HEK293 (cell line): ENCODE measurements at regions not wholly inside any gene's neighbourhood (a gene's known extent, or its start where the extent isn't known, plus 50 kb on each side); places are given as distances from the start of the nearest gene placed in this dataset.
A peak's percentile ranks its signal among the peaks of the same experiment; 100 is the strongest.

ENCODE experiments used
- CTCF ChIA-PET: fragments of 350-600 bp; formaldehyde crosslinking; extraction: SDS; loops from one replicate; lab custom pipeline; 2021; ENCODE audit warnings: antibody characterized with exemption; lab: Yijun Ruan, JAX
- POLR2A ChIA-PET: fragments of 300-600 bp; formaldehyde crosslinking; extraction: SDS; loops from one replicate; lab custom pipeline; 2020; ENCODE audit warnings: antibody characterized with exemption, inconsistent platforms; lab: Yijun Ruan, JAX
- H3K27ac ChIP-seq: fragments of 200-500 bp; sonication (Bioruptor generic); 2 replicates; pipeline ENCODE4 v1.5.1; 2014; ENCODE audit warnings: low read depth, low read length, control low read depth, inconsistent platforms; ENCODE audit errors: extremely low read depth
- H3K36me3 ChIP-seq, 2 experiments: fragments of 200-500 bp in 1 of 2; sonication (Bioruptor generic) in 1 of 2; 1 replicate in 1 of 2; 2 replicates in 1 of 2; pipeline ENCODE4 v1.5.1; 2014 to 2017; ENCODE audit warnings: inconsistent platforms in 2 of 2, low read length in 2 of 2; ENCODE audit not compliant: control insufficient read depth in 2 of 2, insufficient read depth in 1 of 2
- H3K4me1 ChIP-seq: fragments of 200-500 bp; sonication (Bioruptor generic); 2 replicates; pipeline ENCODE4 v1.5.1; 2014; ENCODE audit warnings: mild to moderate bottlenecking, low read length, inconsistent platforms; ENCODE audit not compliant: control insufficient read depth, insufficient read depth
- H3K4me3 ChIP-seq: 2 replicates; pipeline ENCODE4 v1.5.1; 2011; ENCODE audit warnings: low read depth, mild to moderate bottlenecking, control low read depth, low read length, moderate library complexity
- H3K9me3 ChIP-seq: fragments of 200-500 bp; sonication (Bioruptor generic); 2 replicates; pipeline ENCODE4 v1.5.1; 2014; ENCODE audit warnings: low read depth, low read length, inconsistent platforms; ENCODE audit not compliant: control insufficient read depth, insufficient read depth
- GLIS1 ChIP-seq: fragments of 450-650 bp; formaldehyde crosslinking; IDR thresholded peaks from 2 replicates; pipeline ENCODE4 v1.5.1; 2016; ENCODE audit warnings: missing biosample characterization, missing genetic modification characterization
- REPIN1 ChIP-seq: fragments of 450-650 bp; formaldehyde crosslinking; IDR thresholded peaks from 2 replicates; pipeline ENCODE4 v1.5.1; 2017; ENCODE audit warnings: missing biosample characterization, missing genetic modification characterization, low read depth
- SETDB1 ChIP-seq: IDR thresholded peaks from one replicate; pipeline ENCODE4 v1.6.1; 2017; ENCODE audit warnings: mild to moderate bottlenecking, low read length, moderate library complexity, mixed read lengths; ENCODE audit not compliant: insufficient read length
- TCF7L2 ChIP-seq: IDR thresholded peaks from 2 replicates; pipeline ENCODE4 v1.6.1; 2011; ENCODE audit warnings: low read depth, mild to moderate bottlenecking, inconsistent platforms, low read length, moderate library complexity, borderline replicate concordance
- YY2 ChIP-seq: fragments of 450-650 bp; formaldehyde crosslinking; IDR thresholded peaks from 2 replicates; pipeline ENCODE4 v1.5.1; 2016; ENCODE audit warnings: missing biosample characterization, missing genetic modification characterization
- ZBTB21 ChIP-seq: fragments of 450-650 bp; formaldehyde crosslinking; IDR thresholded peaks from 2 replicates; pipeline ENCODE4 v1.5.1; 2017; ENCODE audit warnings: missing biosample characterization, missing genetic modification characterization
- ZBTB8A ChIP-seq: fragments of 450-650 bp; formaldehyde crosslinking; IDR thresholded peaks from 2 replicates; pipeline ENCODE4 v1.5.1; 2016; ENCODE audit warnings: missing biosample characterization, missing genetic modification characterization
- ZFP41 ChIP-seq: fragments of 450-650 bp; formaldehyde crosslinking; IDR thresholded peaks from 2 replicates; pipeline ENCODE4 v1.5.1; 2016; ENCODE audit warnings: missing biosample characterization, missing genetic modification characterization, borderline replicate concordance
- ZNF112 ChIP-seq: fragments of 450-650 bp; formaldehyde crosslinking; IDR thresholded peaks from 2 replicates; pipeline ENCODE4 v1.5.0; 2017; ENCODE audit warnings: missing biosample characterization, missing genetic modification characterization
- ZNF324 ChIP-seq: fragments of 450-650 bp; formaldehyde crosslinking; IDR thresholded peaks from 2 replicates; pipeline ENCODE4 v1.5.1; 2016; ENCODE audit warnings: missing biosample characterization, missing genetic modification characterization
- ZNF416 ChIP-seq: fragments of 450-650 bp; formaldehyde crosslinking; IDR thresholded peaks from 2 replicates; pipeline ENCODE4 v1.5.1; 2016; ENCODE audit warnings: missing biosample characterization, missing genetic modification characterization
- ZNF501 ChIP-seq: fragments of 450-650 bp; formaldehyde crosslinking; IDR thresholded peaks from 2 replicates; pipeline ENCODE4 v1.5.1; 2016; ENCODE audit warnings: missing biosample characterization, missing genetic modification characterization
- ZNF664 ChIP-seq: fragments of 450-650 bp; formaldehyde crosslinking; IDR thresholded peaks from 2 replicates; pipeline ENCODE4 v1.5.1; 2016; ENCODE audit warnings: missing biosample characterization, missing genetic modification characterization
- ZSCAN30 ChIP-seq: fragments of 450-650 bp; IDR thresholded peaks from 2 replicates; pipeline ENCODE4 v1.5.1; 2018; ENCODE audit warnings: missing biosample characterization, mild to moderate bottlenecking, missing genetic modification characterization, moderate library complexity
- TF ChIP-seq, protein P1 (sequence below): fragments of 450-650 bp; formaldehyde crosslinking; IDR thresholded peaks from 2 replicates; pipeline ENCODE4 v1.5.1; 2017; ENCODE audit warnings: missing biosample characterization, missing genetic modification characterization

DNA sequence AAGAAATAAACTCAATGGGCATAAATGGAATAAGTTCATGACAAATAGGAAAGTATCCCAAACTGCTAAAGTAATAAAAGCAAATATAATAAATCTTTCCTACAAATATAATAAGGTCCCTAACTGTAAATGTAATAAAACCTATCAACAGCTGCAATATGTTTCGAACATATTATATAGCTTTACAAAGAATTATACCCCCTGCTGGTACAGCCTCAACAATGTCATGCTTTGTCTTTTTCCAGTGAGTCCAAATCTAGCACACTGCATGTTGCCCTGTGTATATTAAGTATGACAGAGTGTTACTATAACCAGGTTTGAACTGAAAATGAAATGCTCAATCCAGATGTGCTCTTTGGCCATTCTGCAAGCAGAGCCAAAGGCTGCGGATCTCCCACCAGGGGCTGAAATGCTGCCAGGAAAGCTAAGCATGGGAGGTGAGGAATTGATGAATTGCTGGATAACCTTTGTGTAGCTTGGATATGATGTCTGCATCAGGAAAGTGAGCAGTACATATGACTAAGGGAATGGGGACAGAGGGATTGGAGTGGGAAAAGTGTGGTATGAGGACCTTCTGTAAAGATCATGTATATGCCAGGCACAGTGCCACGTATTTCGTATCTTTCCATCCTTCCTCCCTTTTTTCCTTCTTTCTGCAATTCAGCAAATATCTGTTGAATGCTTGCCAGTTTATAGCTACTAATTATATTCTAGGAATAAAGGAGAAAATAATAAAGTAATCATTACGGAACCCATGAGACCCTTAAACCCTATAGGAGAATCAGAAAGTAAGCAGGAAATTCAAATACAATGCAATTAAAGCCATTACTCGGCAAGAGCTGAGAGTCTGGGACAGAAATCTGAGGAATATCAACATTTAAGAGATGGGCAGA, 954.6 kb upstream of the LCORL start:
- POLR2A ChIA-PET = no interaction called here

DNA sequence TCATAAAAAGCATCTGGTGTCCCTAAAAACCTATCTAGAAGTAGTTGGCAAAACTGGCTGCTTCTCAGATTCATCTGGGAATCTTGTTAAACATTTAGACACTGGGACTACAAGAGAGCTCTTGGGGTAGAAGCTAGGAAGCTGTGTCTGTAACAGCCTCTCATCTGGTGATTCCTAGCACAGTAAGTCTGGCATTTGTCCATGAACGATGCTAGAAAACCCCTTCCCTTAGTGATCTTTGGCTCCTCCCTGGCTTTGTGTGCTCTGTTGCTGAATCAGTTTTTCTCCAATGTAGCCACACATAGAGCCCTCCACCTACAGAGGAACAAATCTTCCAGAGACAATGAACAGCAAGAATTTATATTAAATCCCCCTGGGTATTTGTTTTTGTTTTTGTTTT, 951.7 kb upstream of the LCORL start:
- H3K4me3 ChIP-seq = no peak overlapping the region
- H3K27ac ChIP-seq = no peak overlapping the region
- no peaks in the 10 kb centered on the region for H3K4me1 ChIP-seq
- ChIA-PET CTCF (no interaction called here), POLR2A (no interaction called here)
- no peaks in the 10 kb centered on the region for H3K9me3 ChIP-seq
- no peak for TF ChIP-seq ZNF664
- TF ChIP-seq ZFP41 (tag by site-specific recombination) = no peak
- H3K36me3 ChIP-seq = no peaks in the 10 kb centered on the region

More for the DNA sequence above, 954.6 kb upstream of the LCORL start:
- H3K27ac ChIP-seq = no peak overlapping the region
- H3K36me3 ChIP-seq = no peaks in the 10 kb centered on the region
- no peak overlapping the region for H3K4me3 ChIP-seq
- TF ChIP-seq ZSCAN30 (tag by site-specific recombination) (no peak), YY2 (tag by site-specific recombination) (no peak), ZNF324 (tag by site-specific recombination) (no peak), ZBTB8A (tag by site-specific recombination) (no peak), ZNF416 (tag by site-specific recombination) (no peak), TCF7L2 (no peak), GLIS1 (tag by site-specific recombination) (no peak)
- no peaks in the 10 kb centered on the region for H3K9me3 ChIP-seq
- H3K4me1 ChIP-seq = no peaks in the 10 kb centered on the region
- CTCF ChIA-PET = no interaction called here

GRCh38 chr4:18961879-18962278, 940.3 kb upstream of the LCORL start:
- CTCF ChIA-PET = interaction anchor here (0.7 kb wide), 1 partner anchor 74 kb away, joined by 8 read pairs; no protein-coding TSS in a partner anchor

GRCh38 chr4:18961266-18961665, 939.7 kb upstream of the LCORL start:
- TF ChIP-seq REPIN1 = no peak
- peak; percentile 13 for TF ChIP-seq SETDB1
- no peak for TF ChIP-seq ZBTB21 (tag by site-specific recombination)
- TF ChIP-seq, protein P1, sequence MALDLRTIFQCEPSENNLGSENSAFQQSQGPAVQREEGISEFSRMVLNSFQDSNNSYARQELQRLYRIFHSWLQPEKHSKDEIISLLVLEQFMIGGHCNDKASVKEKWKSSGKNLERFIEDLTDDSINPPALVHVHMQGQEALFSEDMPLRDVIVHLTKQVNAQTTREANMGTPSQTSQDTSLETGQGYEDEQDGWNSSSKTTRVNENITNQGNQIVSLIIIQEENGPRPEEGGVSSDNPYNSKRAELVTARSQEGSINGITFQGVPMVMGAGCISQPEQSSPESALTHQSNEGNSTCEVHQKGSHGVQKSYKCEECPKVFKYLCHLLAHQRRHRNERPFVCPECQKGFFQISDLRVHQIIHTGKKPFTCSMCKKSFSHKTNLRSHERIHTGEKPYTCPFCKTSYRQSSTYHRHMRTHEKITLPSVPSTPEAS (tag by site-specific recombination) = no peak
- TF ChIP-seq ZNF112 = no peak
- TF ChIP-seq, all 188 proteins: peak for 1
- no peak overlapping the region for H3K27ac ChIP-seq
- ChIA-PET POLR2A (no interaction called here), CTCF (interaction anchor here (0.7 kb wide), 2 partner anchors 74 to 93 kb away, joined by 3 to 8 read pairs; no protein-coding TSS in a partner anchor)
- H3K9me3 ChIP-seq = no peaks in the 10 kb centered on the region
- no peak overlapping the region for H3K4me3 ChIP-seq
- H3K4me1 ChIP-seq = no peaks in the 10 kb centered on the region
- no peaks in the 10 kb centered on the region for H3K36me3 ChIP-seq

More at GRCh38 chr4:18961879-18962278, 940.3 kb upstream of the LCORL start:
- TF ChIP-seq ZNF501 = no peak
- Histone ChIP-seq H3K4me1 (no peaks in the 10 kb centered on the region), H3K36me3 (no peaks in the 10 kb centered on the region), H3K9me3 (no peaks in the 10 kb centered on the region), H3K27ac (no peak overlapping the region), H3K4me3 (no peak overlapping the region)
- POLR2A ChIA-PET = no interaction called here
